OCI-LY7 (cell line): ENCODE measurements at regions not wholly inside any gene's neighbourhood (a gene's known extent, or its start where the extent isn't known, plus 50 kb on each side); places are given as distances from the start of the nearest gene placed in this dataset.

Source experiments
- BruUV-seq: library from RNA; stranded (reverse); fragments of 400-500 nt; replicated peaks from 2 replicates; lab custom pipeline; 2021; lab: Mats Ljungman, UMichigan
- CTCF ChIA-PET: fragments of 300-600 bp; sonication (Branson Sonifier 250); formaldehyde crosslinking; loops from one replicate; lab custom pipeline; 2022; ENCODE audit warnings: antibody characterized with exemption; ENCODE audit not compliant: unreplicated experiment; lab: Charles Lee
- POLR2A ChIA-PET: fragments of 300-600 bp; sonication (Branson Sonifier 250); formaldehyde crosslinking; loops from one replicate; lab custom pipeline; 2022; ENCODE audit warnings: antibody characterized with exemption; lab: Charles Lee
- DNase-seq: peaks from one replicate; pipeline ENCODE4 v3.0.0-alpha.2; 2015; ENCODE audit warnings: low spot score
- H2AFZ ChIP-seq: fragments of 200-600 bp; sonication (generic), shearing (Covaris generic); 2 replicates; pipeline ENCODE4 v1.6.1; 2014; ENCODE audit warnings: mild to moderate bottlenecking, antibody characterized with exemption, low read length, moderate library complexity
- H3K27ac ChIP-seq: fragments of 200-600 bp; sonication (generic); 2 replicates; pipeline ENCODE4 v1.5.1; 2014; ENCODE audit warnings: mixed run types, low read depth, mild to moderate bottlenecking, moderate library complexity, low read length, inconsistent platforms; ENCODE audit not compliant: poor library complexity, severe bottlenecking
- H3K36me3 ChIP-seq: fragments of 200-600 bp; sonication (generic); 2 replicates; pipeline ENCODE4 v1.6.1; 2014; ENCODE audit warnings: mild to moderate bottlenecking, antibody characterized with exemption, low read length, moderate library complexity, mixed read lengths; ENCODE audit not compliant: insufficient read depth
- H3K4me1 ChIP-seq: fragments of 200-600 bp; sonication (generic); 2 replicates; pipeline ENCODE4 v1.5.1; 2014; ENCODE audit warnings: mild to moderate bottlenecking, low read length; ENCODE audit not compliant: insufficient read depth, poor library complexity, severe bottlenecking
- H3K4me2 ChIP-seq: fragments of 200-600 bp; sonication (generic); 2 replicates; pipeline ENCODE4 v1.6.1; 2014; ENCODE audit warnings: mild to moderate bottlenecking, low read length
- H3K4me3 ChIP-seq: fragments of 200-600 bp; sonication (generic); 2 replicates; pipeline ENCODE4 v1.5.1; 2014; ENCODE audit warnings: mild to moderate bottlenecking, low read depth, low read length; ENCODE audit not compliant: poor library complexity, severe bottlenecking
- H3K79me2 ChIP-seq: fragments of 200-600 bp; sonication (generic); 2 replicates; pipeline ENCODE4 v1.6.1; 2016; ENCODE audit warnings: low read depth, mild to moderate bottlenecking, low read length, moderate library complexity, mixed read lengths; ENCODE audit not compliant: insufficient read depth
- H3K9me2 ChIP-seq: fragments of 200-600 bp; sonication (generic); 2 replicates; pipeline ENCODE4 v1.6.1; 2016; ENCODE audit warnings: mild to moderate bottlenecking, low read length, mixed read lengths; ENCODE audit not compliant: insufficient read depth
- H3K9me3 ChIP-seq: fragments of 200-600 bp; sonication (generic); 2 replicates; pipeline ENCODE4 v1.6.1; 2014; ENCODE audit warnings: mild to moderate bottlenecking, mixed run types, low read length, mixed read lengths
- H4K20me1 ChIP-seq: fragments of 200-600 bp; sonication (generic); 2 replicates; pipeline ENCODE4 v1.6.1; 2014; ENCODE audit warnings: mild to moderate bottlenecking, antibody characterized with exemption, low read length, moderate library complexity, mixed read lengths; ENCODE audit not compliant: insufficient read depth
- EZH2phosphoT487 ChIP-seq: fragments of 200-600 bp; sonication (generic); IDR thresholded peaks from 2 replicates; pipeline ENCODE4 v1.6.1; 2018; ENCODE audit warnings: low read depth, borderline replicate concordance, mild to moderate bottlenecking, mixed run types, antibody characterized with exemption, low read length, moderate library complexity, mixed read lengths
- intact Hi-C: fragments of 100-400 bp; cut with micrococcal nuclease; formaldehyde crosslinking; loops from one replicate; pipeline ENCODE4 v1.10.0; 2022; ENCODE audit not compliant: unreplicated experiment
- TF ChIP-seq, protein P1 (sequence below): fragments of 200-600 bp; sonication (generic); conservative IDR thresholded peaks from 2 replicates; pipeline ENCODE4 v1.5.1; 2014; ENCODE audit warnings: mild to moderate bottlenecking, antibody characterized with exemption, low read length, moderate library complexity, mixed read lengths

DNA sequence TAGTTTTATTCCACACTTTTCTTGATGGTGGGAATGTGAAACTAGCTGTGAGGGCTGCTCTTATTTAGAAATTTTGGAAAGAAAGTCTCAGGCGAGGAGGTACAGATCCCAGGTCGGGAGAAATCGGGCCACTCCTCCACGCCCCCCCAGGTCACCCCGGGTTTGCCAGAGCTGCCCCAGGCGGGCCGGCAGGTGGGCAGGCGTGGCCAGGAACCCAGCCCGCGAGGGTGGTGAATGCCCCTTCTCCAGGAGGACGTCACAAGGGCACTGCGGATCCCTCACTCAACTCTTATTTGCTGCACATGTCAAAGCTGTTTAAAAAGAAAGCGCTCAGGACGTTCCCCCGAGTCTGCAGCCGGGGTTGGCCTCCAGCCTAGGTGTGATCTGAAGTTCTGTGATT, 60.5 kb upstream of the SLCO4A1 start:
- no peak overlapping the region for H3K4me3 ChIP-seq
- no peaks in the 10 kb centered on the region for H3K9me3 ChIP-seq
- no peaks in the 10 kb centered on the region for H3K4me1 ChIP-seq
- H3K27ac ChIP-seq = no peak overlapping the region
- no peaks in the 10 kb centered on the region for H3K36me3 ChIP-seq
- BruUV-seq = no TSS peak
- no peaks in the 10 kb centered on the region for H3K79me2 ChIP-seq
- TF ChIP-seq, protein P1, sequence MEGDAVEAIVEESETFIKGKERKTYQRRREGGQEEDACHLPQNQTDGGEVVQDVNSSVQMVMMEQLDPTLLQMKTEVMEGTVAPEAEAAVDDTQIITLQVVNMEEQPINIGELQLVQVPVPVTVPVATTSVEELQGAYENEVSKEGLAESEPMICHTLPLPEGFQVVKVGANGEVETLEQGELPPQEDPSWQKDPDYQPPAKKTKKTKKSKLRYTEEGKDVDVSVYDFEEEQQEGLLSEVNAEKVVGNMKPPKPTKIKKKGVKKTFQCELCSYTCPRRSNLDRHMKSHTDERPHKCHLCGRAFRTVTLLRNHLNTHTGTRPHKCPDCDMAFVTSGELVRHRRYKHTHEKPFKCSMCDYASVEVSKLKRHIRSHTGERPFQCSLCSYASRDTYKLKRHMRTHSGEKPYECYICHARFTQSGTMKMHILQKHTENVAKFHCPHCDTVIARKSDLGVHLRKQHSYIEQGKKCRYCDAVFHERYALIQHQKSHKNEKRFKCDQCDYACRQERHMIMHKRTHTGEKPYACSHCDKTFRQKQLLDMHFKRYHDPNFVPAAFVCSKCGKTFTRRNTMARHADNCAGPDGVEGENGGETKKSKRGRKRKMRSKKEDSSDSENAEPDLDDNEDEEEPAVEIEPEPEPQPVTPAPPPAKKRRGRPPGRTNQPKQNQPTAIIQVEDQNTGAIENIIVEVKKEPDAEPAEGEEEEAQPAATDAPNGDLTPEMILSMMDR = no peak
- TF ChIP-seq EZH2phosphoT487 = no peak
- DNase-seq = no peak
- CTCF ChIA-PET = no interaction called here
- no peaks in the 10 kb centered on the region for H4K20me1 ChIP-seq
- no peaks in the 10 kb centered on the region for H3K9me2 ChIP-seq
- POLR2A ChIA-PET = no interaction called here
- no peak overlapping the region for H3K4me2 ChIP-seq
- H2AFZ ChIP-seq = no peak overlapping the region
- intact Hi-C loops = no loop called here

DNA sequence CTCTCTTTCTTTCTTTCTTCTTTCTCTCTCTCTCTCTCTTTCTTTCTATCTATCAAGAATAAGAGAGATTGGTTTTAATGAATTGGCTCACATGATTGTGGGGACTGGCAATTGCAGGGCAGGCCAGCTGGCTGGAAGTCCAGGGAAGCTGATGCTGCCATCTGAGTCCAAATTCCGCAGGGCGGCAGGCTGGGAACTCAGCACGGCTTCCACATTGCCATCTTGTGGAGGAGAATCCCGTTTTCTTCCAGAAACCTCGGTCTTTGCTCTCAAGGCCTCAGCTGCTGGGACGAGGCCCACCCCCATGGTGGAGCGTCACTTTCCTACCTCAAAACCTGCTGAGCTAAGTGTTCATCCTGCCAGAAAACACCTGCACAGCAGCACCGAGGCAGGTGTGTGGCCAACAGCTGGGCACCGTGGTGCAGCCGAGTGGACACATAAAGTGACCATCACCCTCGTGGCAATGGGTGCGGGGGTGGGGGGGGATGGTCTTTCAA, 58.8 kb upstream of the SLCO4A1 start:
- no peak overlapping the region for H3K27ac ChIP-seq
- H4K20me1 ChIP-seq = no peaks in the 10 kb centered on the region
- intact Hi-C loops = no loop called here
- no peak overlapping the region for H3K4me3 ChIP-seq
- H3K9me3 ChIP-seq = no peaks in the 10 kb centered on the region
- ChIA-PET POLR2A (no interaction called here), CTCF (no interaction called here)
- no peaks in the 10 kb centered on the region for H3K4me1 ChIP-seq
- H3K9me2 ChIP-seq = no peaks in the 10 kb centered on the region
- H3K36me3 ChIP-seq = no peaks in the 10 kb centered on the region
- no peaks in the 10 kb centered on the region for H3K79me2 ChIP-seq
- no TSS peak for BruUV-seq
- no peak overlapping the region for H3K4me2 ChIP-seq
- DNase-seq = no peak
- H2AFZ ChIP-seq = no peak overlapping the region
- TF ChIP-seq EZH2phosphoT487 = no peak
- TF ChIP-seq, protein P1 = no peak

DNA sequence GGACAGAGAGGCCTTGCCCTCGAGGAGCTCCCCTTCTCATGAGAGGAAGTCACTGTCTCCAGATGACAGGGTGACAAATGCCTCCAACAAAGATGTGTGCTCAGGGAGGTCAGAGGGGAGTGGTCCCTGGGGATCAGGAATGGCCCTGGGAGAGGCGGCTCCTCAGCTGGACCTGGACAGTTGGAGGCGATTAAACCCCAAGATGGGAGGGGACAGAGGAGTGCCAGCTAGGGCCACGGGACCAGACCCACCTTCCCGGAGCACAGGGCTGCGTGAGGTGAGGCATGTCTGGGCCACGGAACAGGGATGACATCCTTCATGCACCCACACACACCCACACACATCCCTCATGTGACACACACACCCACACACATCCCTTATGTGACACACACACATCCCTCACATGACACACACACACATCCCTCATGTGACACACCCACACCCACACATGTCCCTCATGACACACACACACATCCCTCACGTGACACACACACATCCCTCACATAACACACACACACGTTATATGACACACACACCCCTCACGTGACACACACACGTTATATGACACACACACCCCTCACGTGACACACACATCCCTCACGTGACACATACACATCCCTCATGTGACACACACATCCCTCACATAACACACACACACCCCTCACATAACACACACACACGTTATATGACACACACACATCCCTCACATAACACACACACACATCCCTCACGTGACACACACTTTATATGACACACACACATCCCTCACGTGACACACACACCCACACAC, 57.4 kb upstream of the SLCO4A1 start:
- H3K79me2 ChIP-seq = no peaks in the 10 kb centered on the region
- intact Hi-C loops = no loop called here
- BruUV-seq = no TSS peak
- no peak overlapping the region for H2AFZ ChIP-seq
- no peaks in the 10 kb centered on the region for H3K4me1 ChIP-seq
- no peak overlapping the region for H3K4me3 ChIP-seq
- no peaks in the 10 kb centered on the region for H3K9me3 ChIP-seq
- no peak for DNase-seq
- TF ChIP-seq, protein P1 = no peak
- TF ChIP-seq EZH2phosphoT487 = no peak
- no peaks in the 10 kb centered on the region for H3K36me3 ChIP-seq
- H3K4me2 ChIP-seq = no peak overlapping the region
- CTCF ChIA-PET = no interaction called here
- no peak overlapping the region for H3K27ac ChIP-seq
- POLR2A ChIA-PET = no interaction called here
- H3K9me2 ChIP-seq = no peaks in the 10 kb centered on the region
- no peaks in the 10 kb centered on the region for H4K20me1 ChIP-seq
